ENCODE measurements at regions not wholly inside any gene's neighbourhood (a gene's known extent, or its start where the extent isn't known, plus 50 kb on each side); places are given as distances from the start of the nearest gene placed in this dataset.

- no peak for TF ChIP-seq POLR2A (IDR thresholded peaks at IDR 0.05)
- TF ChIP-seq, protein P1, sequence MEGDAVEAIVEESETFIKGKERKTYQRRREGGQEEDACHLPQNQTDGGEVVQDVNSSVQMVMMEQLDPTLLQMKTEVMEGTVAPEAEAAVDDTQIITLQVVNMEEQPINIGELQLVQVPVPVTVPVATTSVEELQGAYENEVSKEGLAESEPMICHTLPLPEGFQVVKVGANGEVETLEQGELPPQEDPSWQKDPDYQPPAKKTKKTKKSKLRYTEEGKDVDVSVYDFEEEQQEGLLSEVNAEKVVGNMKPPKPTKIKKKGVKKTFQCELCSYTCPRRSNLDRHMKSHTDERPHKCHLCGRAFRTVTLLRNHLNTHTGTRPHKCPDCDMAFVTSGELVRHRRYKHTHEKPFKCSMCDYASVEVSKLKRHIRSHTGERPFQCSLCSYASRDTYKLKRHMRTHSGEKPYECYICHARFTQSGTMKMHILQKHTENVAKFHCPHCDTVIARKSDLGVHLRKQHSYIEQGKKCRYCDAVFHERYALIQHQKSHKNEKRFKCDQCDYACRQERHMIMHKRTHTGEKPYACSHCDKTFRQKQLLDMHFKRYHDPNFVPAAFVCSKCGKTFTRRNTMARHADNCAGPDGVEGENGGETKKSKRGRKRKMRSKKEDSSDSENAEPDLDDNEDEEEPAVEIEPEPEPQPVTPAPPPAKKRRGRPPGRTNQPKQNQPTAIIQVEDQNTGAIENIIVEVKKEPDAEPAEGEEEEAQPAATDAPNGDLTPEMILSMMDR (IDR thresholded peaks at IDR 0.05): no peak
These were observed 126.7 kb upstream of the RAI2 start for GRCh38 chrX:17987783-17988182.
